ENCODE measurements at regions not wholly inside any gene's neighbourhood (a gene's known extent, or its start where the extent isn't known, plus 50 kb on each side); places are given as distances from the start of the nearest gene placed in this dataset.

DNA sequence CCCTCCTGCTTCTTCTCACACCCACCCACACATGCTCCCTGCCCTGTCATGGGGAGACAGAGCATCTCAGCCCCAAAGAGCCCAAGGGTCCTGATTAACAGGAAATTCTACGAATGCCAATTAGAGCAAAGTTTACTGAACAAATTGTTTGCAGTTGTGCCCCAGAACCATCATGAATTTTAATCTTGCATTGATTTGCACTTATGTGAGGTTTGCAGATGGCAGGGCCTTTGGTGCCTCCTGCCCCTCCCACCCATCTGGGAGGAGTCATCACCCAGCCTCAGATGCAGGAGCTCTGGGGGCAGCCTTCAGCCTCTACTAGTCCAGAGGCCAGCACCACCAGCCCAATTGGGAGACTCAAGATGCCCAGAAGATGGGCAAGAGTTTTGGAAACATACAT lies 80.8 kb downstream of the PCDH1 start:
- Histone ChIP-seq H3K4me2 (ENCODE audit: low read length) (no peak overlapping the region), H3K27ac (ENCODE audit: low read depth, low read length) (no peak overlapping the region), H3K36me3 (ENCODE audit: control insufficient read depth in 1 of 2, insufficient read depth in 2 of 2, low read length in 2 of 2) (no peaks in the 10 kb centered on the region), H3K79me2 (ENCODE audit: insufficient read depth, low read length) (no peaks in the 10 kb centered on the region), H4K20me1 (ENCODE audit: insufficient read depth) (no peaks in the 10 kb centered on the region), H3K4me3 (replicated peaks in 1 of 2; ENCODE audit: low read depth in 1 of 2, low read length in 2 of 2) (no peak overlapping the region), H3K9me2 (ENCODE audit: insufficient read depth) (no peaks in the 10 kb centered on the region), H2AFZ (ENCODE audit: low read depth, low read length, poor library complexity, severe bottlenecking) (no peak overlapping the region), H3K4me1 (ENCODE audit: control insufficient read depth in 1 of 2, insufficient read depth in 2 of 2, low read length in 2 of 2) (no peaks in the 10 kb centered on the region), H3K27me3 (ENCODE audit: insufficient read depth, low read length) (no peaks in the 10 kb centered on the region), H3K9me3 (ENCODE audit: control insufficient read depth in 1 of 2, insufficient read depth in 1 of 2, low read depth in 1 of 2, low read length in 2 of 2) (no peaks in the 10 kb centered on the region), H3K9ac (ENCODE audit: low read length) (no peak overlapping the region)
- intact Hi-C loops (cut with micrococcal nuclease) = no loop called here
- ATAC-seq = no peak
- TF ChIP-seq CBX3 (IDR thresholded peaks at IDR 0.05; ENCODE audit: low read depth) (no peak), FOSL1 (IDR thresholded peaks at IDR 0.05; ENCODE audit: low read depth) (no peak), POLR2A (IDR thresholded peaks at IDR 0.05; ENCODE audit: borderline replicate concordance, extremely low read depth, insufficient read depth, insufficient read length) (no peak), EZH2 (IDR thresholded peaks at IDR 0.05) (no peak), SP1 (IDR thresholded peaks at IDR 0.05; ENCODE audit: low read depth) (no peak), TCF7L2 (IDR thresholded peaks at IDR 0.05; ENCODE audit: borderline replicate concordance, extremely low read depth, insufficient read depth, insufficient read length) (no peak), CEBPB (IDR thresholded peaks at IDR 0.05; ENCODE audit: low read depth) (no peak), SIN3A (IDR thresholded peaks at IDR 0.05; ENCODE audit: low read depth) (no peak), RAD21 (IDR thresholded peaks at IDR 0.05; ENCODE audit: low read depth) (no peak), ELF1 (IDR thresholded peaks at IDR 0.05; ENCODE audit: borderline replicate concordance, low read depth) (no peak)
- TF ChIP-seq, protein P1, sequence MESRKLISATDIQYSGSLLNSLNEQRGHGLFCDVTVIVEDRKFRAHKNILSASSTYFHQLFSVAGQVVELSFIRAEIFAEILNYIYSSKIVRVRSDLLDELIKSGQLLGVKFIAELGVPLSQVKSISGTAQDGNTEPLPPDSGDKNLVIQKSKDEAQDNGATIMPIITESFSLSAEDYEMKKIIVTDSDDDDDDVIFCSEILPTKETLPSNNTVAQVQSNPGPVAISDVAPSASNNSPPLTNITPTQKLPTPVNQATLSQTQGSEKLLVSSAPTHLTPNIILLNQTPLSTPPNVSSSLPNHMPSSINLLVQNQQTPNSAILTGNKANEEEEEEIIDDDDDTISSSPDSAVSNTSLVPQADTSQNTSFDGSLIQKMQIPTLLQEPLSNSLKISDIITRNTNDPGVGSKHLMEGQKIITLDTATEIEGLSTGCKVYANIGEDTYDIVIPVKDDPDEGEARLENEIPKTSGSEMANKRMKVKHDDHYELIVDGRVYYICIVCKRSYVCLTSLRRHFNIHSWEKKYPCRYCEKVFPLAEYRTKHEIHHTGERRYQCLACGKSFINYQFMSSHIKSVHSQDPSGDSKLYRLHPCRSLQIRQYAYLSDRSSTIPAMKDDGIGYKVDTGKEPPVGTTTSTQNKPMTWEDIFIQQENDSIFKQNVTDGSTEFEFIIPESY (IDR thresholded peaks at IDR 0.05; ENCODE audit: extremely low read depth, insufficient replicate concordance, low read length) = no peak
- ChIA-PET POLR2A (no interaction called here), RAD21 (ENCODE audit: low non-redundant PET in 1 of 2, low total read pairs in 2 of 2, uncharacterized antibody in 2 of 2, unreplicated experiment in 2 of 2) (no interaction called here), CTCF (no interaction called here)
- no TSS peak for BruUV-seq (replicated peaks)
- no peak for DNase-seq (ENCODE audit: low read depth, low spot score)

Data from HCT116 (cell line).